Karpas-422 (cell line): ENCODE measurements at regions not wholly inside any gene's neighbourhood (a gene's known extent, or its start where the extent isn't known, plus 50 kb on each side); places are given as distances from the start of the nearest gene placed in this dataset.
"Not testable (repeated sequence)": the region's sequence is repeated elsewhere in the genome, so short reads cannot be mapped to it uniquely, and the experiment has no call there.

Experiments used
- DNase-seq: peaks from one replicate; pipeline ENCODE4 v3.0.0-alpha.2; 2015
- H2AFZ ChIP-seq: fragments of 200-600 bp; sonication (generic); 2 replicates; pipeline ENCODE4 v1.6.1; 2014; ENCODE audit warnings: antibody characterized with exemption, low read length, mixed read lengths
- H3K27ac ChIP-seq: fragments of 200-600 bp; sonication (generic); 2 replicates; pipeline ENCODE4 v1.5.1; 2014; ENCODE audit warnings: mild to moderate bottlenecking, low read length, moderate library complexity
- H3K27me3 ChIP-seq: fragments of 200-600 bp; sonication (generic); 2 replicates; pipeline ENCODE4 v1.6.1; 2014; ENCODE audit warnings: low read length, mixed read lengths
- H3K36me3 ChIP-seq: fragments of 200-600 bp; sonication (generic); 2 replicates; pipeline ENCODE4 v1.6.1; 2014; ENCODE audit warnings: low read length, mixed read lengths; ENCODE audit not compliant: insufficient read depth
- H3K4me1 ChIP-seq: fragments of 200-600 bp; sonication (generic); 2 replicates; pipeline ENCODE4 v1.6.1; 2014; ENCODE audit warnings: mild to moderate bottlenecking, low read length, mixed read lengths
- H3K4me2 ChIP-seq: fragments of 200-600 bp; sonication (generic); 2 replicates; pipeline ENCODE4 v1.6.1; 2014; ENCODE audit warnings: low read length, low read depth, mild to moderate bottlenecking; ENCODE audit not compliant: poor library complexity, severe bottlenecking
- H3K4me3 ChIP-seq: fragments of 200-600 bp; sonication (generic); 2 replicates; pipeline ENCODE4 v1.5.1; 2014; ENCODE audit warnings: mild to moderate bottlenecking, antibody characterized with exemption, low read length, mixed read lengths
- H3K79me2 ChIP-seq: fragments of 200-600 bp; sonication (generic); 2 replicates; pipeline ENCODE4 v1.6.1; 2014; ENCODE audit warnings: mild to moderate bottlenecking, low read length, mixed read lengths
- H3K9ac ChIP-seq: fragments of 200-600 bp; sonication (generic); 2 replicates; pipeline ENCODE4 v1.6.0; 2014; ENCODE audit warnings: low read length
- H3K9me2 ChIP-seq: fragments of 200-600 bp; sonication (generic), shearing (Covaris generic); replicated peaks from 2 replicates; pipeline ENCODE4 v1.6.0; 2014; ENCODE audit warnings: mild to moderate bottlenecking, low read length, moderate library complexity; ENCODE audit not compliant: insufficient read depth
- H3K9me3 ChIP-seq: fragments of 300-700, 200-600 bp; sonication (generic); 2 replicates; pipeline ENCODE4 v1.6.1; 2014; ENCODE audit warnings: low read length, mixed read lengths
- H4K20me1 ChIP-seq: fragments of 200-600 bp; sonication (generic); 2 replicates; pipeline ENCODE4 v1.6.1; 2014; ENCODE audit warnings: mild to moderate bottlenecking, antibody characterized with exemption, low read length, low read depth; ENCODE audit not compliant: insufficient read depth

GRCh38 chr4:20085653-20086052, 166.1 kb upstream of the SLIT2 start:
- Histone ChIP-seq H3K4me1 (no peaks in the 10 kb centered on the region), H4K20me1 (no peaks in the 10 kb centered on the region), H3K9me2 (peaks cover 3% of the 10 kb centered on the region; the same call in 1 of the 2 replicates), H3K9me3 (no peaks in the 10 kb centered on the region), H3K9ac (no peak overlapping the region), H3K4me2 (no peak overlapping the region), H3K4me3 (no peak overlapping the region), H3K79me2 (no peaks in the 10 kb centered on the region), H3K27ac (no peak overlapping the region), H3K36me3 (no peaks in the 10 kb centered on the region), H2AFZ (no peak overlapping the region), H3K27me3 (no peaks in the 10 kb centered on the region)
- no peak for DNase-seq

GRCh38 chr4:20085156-20085555, 166.5 kb upstream of the SLIT2 start:
- H3K79me2 ChIP-seq, result no peaks in the 10 kb centered on the region

DNA sequence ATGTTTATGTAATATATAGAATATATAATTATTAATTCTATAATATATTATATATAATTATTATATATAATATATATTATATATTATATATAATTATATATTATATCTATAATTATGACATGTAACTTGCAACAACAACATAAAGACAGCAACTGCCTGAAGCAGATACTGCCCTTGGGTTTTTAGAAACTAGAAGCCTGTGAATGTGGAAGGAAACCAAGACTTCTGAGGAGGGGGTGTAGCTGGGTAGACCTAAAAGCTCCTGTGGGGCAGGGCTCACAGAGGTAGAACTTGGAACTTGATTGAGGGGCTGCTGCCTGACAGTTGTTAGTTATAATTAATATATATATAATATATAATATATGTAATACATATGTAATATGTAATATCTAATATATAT, 167.2 kb upstream of the SLIT2 start:
- Histone ChIP-seq H2AFZ (no peak overlapping the region), H3K36me3 (no peaks in the 10 kb centered on the region), H3K9ac (no peak overlapping the region), H3K27me3 (no peaks in the 10 kb centered on the region), H3K79me2 (no peaks in the 10 kb centered on the region), H3K27ac (no peak overlapping the region), H3K4me1 (no peaks in the 10 kb centered on the region), H3K9me3 (no peaks in the 10 kb centered on the region), H3K9me2 (peaks cover 3% of the 10 kb centered on the region; the same call in 1 of the 2 replicates), H3K4me2 (no peak overlapping the region), H3K4me3 (no peak overlapping the region), H4K20me1 (no peaks in the 10 kb centered on the region)
- DNase-seq, result no peak

More at GRCh38 chr4:20085156-20085555, 166.5 kb upstream of the SLIT2 start:
- no peaks in the 10 kb centered on the region for H3K27me3 ChIP-seq
- H2AFZ ChIP-seq, result no peak overlapping the region
- H3K9me2 ChIP-seq, result peaks cover 3% of the 10 kb centered on the region; the same call in 1 of the 2 replicates
- no peaks in the 10 kb centered on the region for H3K4me1 ChIP-seq
- H3K9ac ChIP-seq, result no peak overlapping the region
- no peak overlapping the region for H3K4me2 ChIP-seq
- H3K36me3 ChIP-seq, result no peaks in the 10 kb centered on the region
- DNase-seq, result no peak
- H3K9me3 ChIP-seq, result no peaks in the 10 kb centered on the region
- H3K27ac ChIP-seq, result no peak overlapping the region
- no peaks in the 10 kb centered on the region for H4K20me1 ChIP-seq
- H3K4me3 ChIP-seq, result no peak overlapping the region

DNA sequence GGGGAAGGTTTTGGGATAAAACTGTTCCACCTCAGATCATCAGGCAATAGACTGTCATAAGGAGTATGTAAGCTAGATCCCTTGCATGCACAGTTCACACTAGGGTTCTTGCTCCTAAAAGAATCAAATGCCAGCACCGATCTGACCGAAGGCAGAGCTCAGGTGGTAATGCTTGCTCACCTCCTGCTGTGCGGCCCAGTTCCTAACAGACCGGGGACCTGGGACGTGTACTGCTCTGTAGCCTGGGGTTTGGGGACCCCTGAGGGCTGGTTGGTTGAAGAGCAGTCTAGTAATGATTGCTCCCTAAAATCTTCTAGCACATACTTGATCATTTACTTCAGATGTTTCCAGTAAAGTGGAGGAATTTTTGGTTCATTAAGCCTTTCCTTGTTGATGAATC, 173.1 kb upstream of the SLIT2 start:
- no peaks in the 10 kb centered on the region for H3K27me3 ChIP-seq
- H3K4me2 ChIP-seq, result no peak overlapping the region
- H3K4me3 ChIP-seq, result no peak overlapping the region
- no peaks in the 10 kb centered on the region for H3K9me2 ChIP-seq
- no peak overlapping the region for H3K9ac ChIP-seq
- H4K20me1 ChIP-seq, result no peaks in the 10 kb centered on the region
- peaks cover 3% of the 10 kb centered on the region; the same call in 1 of the 2 replicates for H3K9me3 ChIP-seq
- H2AFZ ChIP-seq, result no peak overlapping the region
- H3K4me1 ChIP-seq, result no peaks in the 10 kb centered on the region
- no peaks in the 10 kb centered on the region for H3K36me3 ChIP-seq
- H3K79me2 ChIP-seq, result no peaks in the 10 kb centered on the region
- H3K27ac ChIP-seq, result no peak overlapping the region
- no peak for DNase-seq

GRCh38 chr4:20075248-20075871, 176.3 kb upstream of the SLIT2 start:
- H3K4me2 ChIP-seq, result no peak overlapping the region
- H3K27me3 ChIP-seq, result no peaks in the 10 kb centered on the region
- no peaks in the 10 kb centered on the region for H3K4me1 ChIP-seq
- H3K27ac ChIP-seq, result no peak overlapping the region
- peaks cover 12% of the 10 kb centered on the region; the same call in 1 of the 2 replicates for H3K9me3 ChIP-seq
- H4K20me1 ChIP-seq, result no peaks in the 10 kb centered on the region
- H3K36me3 ChIP-seq, result no peaks in the 10 kb centered on the region
- H3K9ac ChIP-seq, result no peak overlapping the region
- no peaks in the 10 kb centered on the region for H3K9me2 ChIP-seq
- no peak overlapping the region for H2AFZ ChIP-seq
- H3K79me2 ChIP-seq, result no peaks in the 10 kb centered on the region
- no peak for DNase-seq
- H3K4me3 ChIP-seq, result no peak overlapping the region

DNA sequence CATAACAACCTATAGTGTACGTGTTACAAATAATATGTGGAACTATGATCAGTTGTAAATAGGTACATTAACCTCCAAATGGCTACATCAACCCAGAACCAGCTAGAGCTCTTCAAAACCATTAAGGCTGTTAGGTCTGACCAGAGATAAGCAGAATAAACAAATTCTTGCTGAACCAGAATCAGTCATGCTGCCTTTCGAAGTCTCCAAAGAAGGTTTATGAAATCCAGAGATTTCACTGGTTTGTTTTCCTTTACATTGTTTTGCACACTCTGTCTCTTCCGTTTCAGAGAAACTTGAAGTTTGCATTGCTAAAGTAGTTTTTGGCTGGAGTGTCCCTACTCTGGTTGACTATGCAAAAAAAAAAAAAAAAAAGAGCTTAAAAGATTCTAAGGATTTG, 177.3 kb upstream of the SLIT2 start:
- H2AFZ ChIP-seq, result no peak overlapping the region
- DNase-seq, result no peak
- H3K4me2 ChIP-seq, result no peak overlapping the region
- H3K27me3 ChIP-seq, result no peaks in the 10 kb centered on the region
- H3K4me1 ChIP-seq, result no peaks in the 10 kb centered on the region
- no peak overlapping the region for H3K9ac ChIP-seq
- no peaks in the 10 kb centered on the region for H3K79me2 ChIP-seq
- H3K9me3 ChIP-seq, result peaks cover 12% of the 10 kb centered on the region; the same call in 1 of the 2 replicates
- H4K20me1 ChIP-seq, result no peaks in the 10 kb centered on the region
- no peak overlapping the region for H3K4me3 ChIP-seq
- no peaks in the 10 kb centered on the region for H3K36me3 ChIP-seq
- no peak overlapping the region for H3K27ac ChIP-seq
- H3K9me2 ChIP-seq, result no peaks in the 10 kb centered on the region

- Histone ChIP-seq H3K9ac (no peak overlapping the region), H3K4me2 (no peak overlapping the region), H3K4me1 (no peaks in the 10 kb centered on the region), H3K9me2 (no peaks in the 10 kb centered on the region), H3K9me3 (no peaks in the 10 kb centered on the region), H4K20me1 (no peaks in the 10 kb centered on the region), H3K4me3 (no peak overlapping the region), H2AFZ (no peak overlapping the region), H3K79me2 (no peaks in the 10 kb centered on the region), H3K27ac (no peak overlapping the region), H3K36me3 (no peaks in the 10 kb centered on the region), H3K27me3 (no peaks in the 10 kb centered on the region)
- DNase-seq, result no peak
Observed at GRCh38 chr4:20065952-20066351, 185.8 kb upstream of the SLIT2 start.

- not testable (repeated sequence) for DNase-seq, H3K36me3 ChIP-seq, H3K27ac ChIP-seq
Observed at GRCh38 chr4:20062857-20063256, 188.8 kb upstream of the SLIT2 start.

More at GRCh38 chr4:20062857-20063256, 188.8 kb upstream of the SLIT2 start:
- not testable (repeated sequence) for H3K9me3 ChIP-seq, H3K79me2 ChIP-seq, H4K20me1 ChIP-seq, H3K9ac ChIP-seq, H2AFZ ChIP-seq, H3K27me3 ChIP-seq, H3K9me2 ChIP-seq, H3K4me3 ChIP-seq, H3K4me1 ChIP-seq, H3K4me2 ChIP-seq
